GM18511 (cell line): ENCODE measurements at regions not wholly inside any gene's neighbourhood (a gene's known extent, or its start where the extent isn't known, plus 50 kb on each side); places are given as distances from the start of the nearest gene placed in this dataset.

Source experiments
- ATAC-seq: cut with Tn5 transposase; IDR thresholded peaks from one replicate; pipeline ENCODE4 v1.9.1; 2021; ENCODE audit warnings: mild to moderate bottlenecking, moderate library complexity; ENCODE audit not compliant: unreplicated experiment

- no peak for ATAC-seq
Measured at GRCh38 chr21:28663754-28664153, 328.9 kb downstream of the LTN1 start.

GRCh38 chr21:28663111-28663693 lies 329.5 kb downstream of the LTN1 start:
- ATAC-seq: no peak

- ATAC-seq: no peak
Measured at GRCh38 chr21:28657566-28657965, 335.1 kb downstream of the LTN1 start.

- no peak for ATAC-seq
Measured at GRCh38 chr21:28655471-28655870, 337.2 kb downstream of the LTN1 start.

- ATAC-seq: no peak
Measured at GRCh38 chr21:28654406-28654805, 338.3 kb downstream of the LTN1 start.

GRCh38 chr21:28644762-28645161 lies 347.9 kb downstream of the LTN1 start:
- ATAC-seq: no peak

GRCh38 chr21:28642891-28643290 lies 349.8 kb downstream of the LTN1 start:
- no peak for ATAC-seq

GRCh38 chr21:28641731-28642130 lies 350.9 kb downstream of the LTN1 start:
- ATAC-seq: no peak

- no peak for ATAC-seq
Measured at GRCh38 chr21:28640326-28640725, 352.4 kb downstream of the LTN1 start.

- ATAC-seq: no peak
Measured at GRCh38 chr21:28639737-28640136, 352.9 kb downstream of the LTN1 start.

GRCh38 chr21:28636752-28637691 lies 355.7 kb downstream of the LTN1 start:
- ATAC-seq: no peak

GRCh38 chr21:28635541-28635940 lies 357.1 kb downstream of the LTN1 start:
- ATAC-seq: no peak

GRCh38 chr21:28633839-28634555 lies 358.7 kb downstream of the LTN1 start:
- no peak for ATAC-seq

GRCh38 chr21:28632755-28633408 lies 359.8 kb downstream of the LTN1 start:
- ATAC-seq: no peak

- ATAC-seq: no peak
Measured at GRCh38 chr21:28627691-28628090, 365.0 kb downstream of the LTN1 start.

- no peak for ATAC-seq
Measured at GRCh38 chr21:28627261-28627660, 365.4 kb downstream of the LTN1 start.

- no peak for ATAC-seq
Measured at GRCh38 chr21:28624626-28625025, 368.1 kb downstream of the LTN1 start.

GRCh38 chr21:28617300-28617699 lies 375.4 kb downstream of the LTN1 start:
- ATAC-seq: no peak

- no peak for ATAC-seq
Measured at GRCh38 chr21:28615276-28615675, 377.4 kb downstream of the LTN1 start.

GRCh38 chr21:28614791-28615190 lies 377.9 kb downstream of the LTN1 start:
- no peak for ATAC-seq

GRCh38 chr21:28608646-28609045 lies 384.0 kb downstream of the LTN1 start:
- ATAC-seq: no peak
